HT-29 (cell line): ENCODE measurements at regions not wholly inside any gene's neighbourhood (a gene's known extent, or its start where the extent isn't known, plus 50 kb on each side); places are given as distances from the start of the nearest gene placed in this dataset.
A peak's percentile ranks its signal among the peaks of the same experiment; 100 is the strongest.

Experiments used
- DNase-seq: peaks from one replicate; pipeline ENCODE4 v3.0.0-alpha.2; 2015; ENCODE audit warnings: low spot score

DNA sequence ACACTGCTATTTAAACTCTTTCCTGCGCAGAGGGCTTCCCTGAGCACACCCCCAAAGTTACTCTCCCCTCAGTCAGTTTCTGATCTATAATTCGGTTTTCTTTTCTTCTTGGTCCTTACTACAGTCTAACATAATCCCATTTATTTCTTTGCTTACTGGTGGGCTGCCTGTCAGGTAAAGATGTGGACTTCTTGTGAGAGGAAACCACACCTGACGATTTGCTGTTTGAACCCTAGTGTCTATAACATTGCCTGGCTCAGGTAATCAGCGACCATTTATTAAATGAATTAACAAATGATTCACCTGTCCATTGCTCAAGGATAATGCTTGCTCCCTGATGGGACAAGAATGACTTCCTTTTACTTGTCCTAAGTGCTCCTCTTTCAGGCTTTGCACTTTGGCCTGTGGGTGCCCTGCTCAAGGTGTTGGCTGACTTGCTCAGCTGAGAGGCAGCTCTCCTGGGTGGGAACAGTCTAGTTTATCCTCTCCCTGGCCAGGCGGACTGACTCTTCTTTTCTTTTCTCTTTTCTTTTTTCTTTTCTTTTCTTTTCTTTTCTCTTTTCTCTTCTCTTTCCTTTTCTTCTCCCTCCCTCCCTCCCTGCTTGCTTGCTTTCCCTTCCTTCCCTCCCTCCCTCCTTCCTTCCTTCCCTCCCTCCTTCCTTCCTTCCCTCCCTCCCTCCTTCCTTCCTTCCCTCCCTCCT is 233.1 kb downstream of the BCAS1 start:
- DNase-seq = peak; percentile 76

DNA sequence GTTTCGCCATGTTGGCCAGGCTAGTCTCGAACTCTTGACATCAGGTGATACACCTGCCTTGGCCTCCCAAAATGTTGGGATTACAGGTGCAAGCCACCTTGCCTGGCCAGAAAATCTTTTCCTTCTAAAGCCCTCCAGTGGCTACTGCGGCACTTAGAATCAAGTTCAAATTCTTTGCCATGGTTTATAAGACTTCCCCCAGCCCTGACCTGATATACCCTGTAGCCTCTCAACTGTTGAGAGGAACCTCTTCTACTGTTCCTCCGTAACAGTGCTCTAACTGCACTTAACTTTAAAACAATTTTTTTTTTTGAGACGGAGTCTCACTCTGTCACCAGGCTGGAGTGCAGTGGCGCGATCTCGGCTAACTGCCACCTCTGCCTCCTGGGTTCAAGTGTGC is 235.6 kb downstream of the BCAS1 start:
- no peak for DNase-seq

DNA sequence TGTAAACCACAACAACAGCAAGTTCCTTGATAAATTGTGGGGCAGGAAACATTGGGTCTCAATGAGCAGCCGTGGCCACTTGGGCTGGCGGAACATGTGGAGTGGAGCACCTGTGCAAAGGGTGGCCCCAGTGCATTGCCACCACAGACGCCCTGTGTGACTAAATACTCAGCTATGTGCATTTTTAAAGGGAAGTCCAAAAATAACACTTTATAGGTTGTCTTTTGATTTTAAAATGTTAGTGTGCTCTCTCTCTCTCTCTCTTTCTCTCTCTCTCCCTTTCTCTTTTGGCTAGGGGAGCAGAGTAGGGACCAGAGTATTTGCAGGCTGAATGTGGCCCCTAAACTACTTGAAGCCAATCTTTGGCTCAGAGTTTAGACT is 236.3 kb downstream of the BCAS1 start:
- DNase-seq = no peak

DNA sequence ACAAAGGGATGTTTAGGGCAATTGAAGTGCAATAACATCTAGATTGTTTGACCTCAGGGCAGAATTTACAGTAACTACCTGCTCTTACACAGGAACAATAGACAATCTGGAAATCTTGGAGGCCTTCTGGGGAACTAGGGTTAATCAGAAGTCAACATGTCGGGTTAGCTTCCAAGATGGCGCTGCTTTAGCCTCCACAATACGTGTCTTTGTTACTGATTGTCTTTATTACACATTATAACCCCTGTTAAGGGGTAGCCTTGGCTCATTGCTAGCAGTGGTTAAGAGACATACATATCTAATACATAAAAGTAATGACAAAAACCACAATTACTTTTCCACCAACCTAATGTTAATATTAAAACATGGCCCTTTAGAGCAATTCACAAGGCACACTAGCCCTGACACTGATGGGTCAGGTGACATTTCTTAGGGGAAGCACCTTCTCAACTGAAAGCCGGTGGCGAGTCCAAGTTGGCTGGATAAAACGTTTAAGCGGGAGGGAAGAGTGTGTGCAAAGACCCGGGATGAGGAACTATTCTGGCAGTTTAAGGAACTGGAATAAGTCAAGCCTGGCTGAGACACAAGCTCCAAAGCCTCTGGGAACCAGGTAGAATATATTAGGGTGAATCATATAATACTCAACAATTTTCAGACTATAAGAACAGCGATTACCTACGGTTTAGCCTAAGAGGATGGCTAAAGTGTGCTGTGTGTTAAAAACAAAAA is 236.9 kb downstream of the BCAS1 start:
- DNase-seq = no peak

DNA sequence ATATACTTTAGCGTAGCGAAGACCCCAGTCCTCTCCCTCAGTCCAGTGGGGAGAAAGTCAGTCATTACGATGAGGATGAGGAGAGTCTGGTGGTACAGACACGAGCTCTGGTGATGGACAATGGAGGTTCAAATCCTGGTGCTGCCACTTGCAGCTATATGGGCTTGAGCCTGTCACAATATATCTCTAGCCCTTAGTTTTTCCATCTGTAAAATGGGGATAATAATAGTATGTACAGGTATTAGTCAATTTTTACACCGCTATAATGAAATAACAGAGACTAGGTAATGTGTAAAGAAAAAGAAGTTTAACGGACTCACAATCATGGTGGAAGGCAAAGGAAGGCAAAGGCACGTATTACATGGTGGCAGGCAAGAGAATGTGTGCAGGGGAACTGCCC is 237.9 kb downstream of the BCAS1 start:
- no peak for DNase-seq

DNA sequence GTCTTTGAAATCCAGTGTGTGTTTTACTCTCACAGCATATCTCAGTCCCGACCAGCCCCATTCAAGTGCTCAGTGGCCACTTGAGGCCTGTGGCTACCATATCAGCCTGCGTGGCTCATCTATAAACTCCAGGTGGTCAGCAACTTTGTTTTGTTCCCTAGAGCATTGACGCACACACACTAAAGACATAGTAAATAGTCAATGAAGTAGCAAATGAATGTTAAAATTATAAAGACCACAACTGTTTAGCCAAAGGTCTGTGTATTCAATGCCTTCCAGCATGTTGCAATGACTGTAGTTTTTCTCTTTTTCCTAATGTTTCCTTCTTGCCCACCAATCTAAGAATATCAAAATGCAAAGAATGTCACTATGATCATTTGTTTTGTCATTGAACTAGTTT is 238.2 kb upstream of the ZNF217 start:
- no peak for DNase-seq

DNA sequence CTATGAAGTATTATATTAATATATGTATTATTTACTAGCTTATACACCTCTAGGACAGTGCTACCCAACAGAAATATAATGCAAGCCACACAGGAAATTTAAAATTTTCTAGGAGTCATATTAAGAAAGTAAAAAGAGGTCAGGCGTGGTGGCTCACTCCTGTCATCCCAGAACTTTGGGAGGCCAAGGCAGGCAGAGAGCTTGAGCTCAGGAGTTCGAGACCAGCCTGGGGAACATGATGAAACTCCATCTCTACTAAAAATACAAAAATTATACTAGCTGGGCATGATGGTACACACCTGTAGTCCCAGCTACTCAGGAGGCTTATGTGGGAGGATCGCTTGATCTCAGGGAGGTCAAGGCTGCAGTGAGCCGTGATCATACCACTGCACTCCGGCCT is 237.6 kb upstream of the ZNF217 start:
- DNase-seq = no peak

DNA sequence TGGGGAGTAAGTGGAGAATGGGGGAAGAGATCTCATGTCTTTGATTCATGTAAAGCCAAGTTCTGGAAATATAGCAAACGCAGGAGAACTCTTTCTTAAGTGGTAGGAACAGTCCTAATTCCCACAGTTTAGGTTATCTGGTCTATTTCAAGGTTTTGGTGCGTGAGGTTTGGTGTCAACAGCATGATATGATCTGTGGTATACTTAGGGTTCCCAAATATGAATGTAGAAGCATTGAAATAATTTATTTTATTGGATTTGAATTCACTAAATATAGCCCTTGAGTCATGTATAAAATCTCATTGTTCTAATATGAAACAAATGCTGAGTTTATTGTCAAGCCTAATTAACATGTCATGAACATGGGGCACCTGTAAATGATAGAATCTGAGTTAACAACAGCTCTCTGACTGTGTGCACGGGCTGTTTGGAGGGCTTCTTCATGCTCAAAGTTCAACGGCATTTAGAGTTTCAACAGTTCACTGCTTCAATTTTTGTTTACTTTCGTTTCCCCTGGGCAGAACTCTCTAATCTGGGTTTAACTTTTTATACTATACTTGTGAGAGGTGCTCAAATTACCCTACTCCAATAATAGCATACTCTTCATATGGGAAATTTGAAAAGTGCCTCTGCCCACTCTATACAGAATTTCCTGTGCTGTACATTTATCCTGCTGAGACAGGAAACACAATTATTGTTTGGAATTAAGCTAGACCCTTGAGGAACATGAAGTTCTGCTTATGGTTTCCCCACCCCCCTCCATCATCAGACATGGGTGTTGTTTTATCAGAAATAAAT is 236.3 kb upstream of the ZNF217 start:
- DNase-seq = no peak

DNA sequence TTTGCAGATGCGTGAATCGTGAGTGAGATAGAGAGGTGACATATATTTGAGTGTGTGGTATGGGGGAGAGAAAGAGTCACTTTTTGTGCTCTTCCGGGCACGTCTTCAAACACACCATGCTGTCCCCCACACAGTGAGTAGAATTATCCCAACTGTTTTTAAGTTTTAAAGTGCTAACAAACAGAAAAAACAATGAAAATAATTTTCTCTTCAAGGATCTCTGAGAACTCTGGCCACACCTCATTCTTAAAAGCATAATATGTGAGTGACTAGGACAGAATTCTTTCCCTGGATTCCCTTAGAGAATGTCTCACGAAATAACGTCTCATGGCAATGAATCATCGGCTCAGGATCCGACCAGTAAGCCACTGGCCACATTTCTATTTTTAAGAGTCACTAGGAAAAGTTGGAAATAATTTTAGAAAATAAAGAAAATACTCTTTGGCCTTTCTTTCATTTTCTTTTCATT is 235.7 kb upstream of the ZNF217 start:
- peak; percentile 73 for DNase-seq

DNA sequence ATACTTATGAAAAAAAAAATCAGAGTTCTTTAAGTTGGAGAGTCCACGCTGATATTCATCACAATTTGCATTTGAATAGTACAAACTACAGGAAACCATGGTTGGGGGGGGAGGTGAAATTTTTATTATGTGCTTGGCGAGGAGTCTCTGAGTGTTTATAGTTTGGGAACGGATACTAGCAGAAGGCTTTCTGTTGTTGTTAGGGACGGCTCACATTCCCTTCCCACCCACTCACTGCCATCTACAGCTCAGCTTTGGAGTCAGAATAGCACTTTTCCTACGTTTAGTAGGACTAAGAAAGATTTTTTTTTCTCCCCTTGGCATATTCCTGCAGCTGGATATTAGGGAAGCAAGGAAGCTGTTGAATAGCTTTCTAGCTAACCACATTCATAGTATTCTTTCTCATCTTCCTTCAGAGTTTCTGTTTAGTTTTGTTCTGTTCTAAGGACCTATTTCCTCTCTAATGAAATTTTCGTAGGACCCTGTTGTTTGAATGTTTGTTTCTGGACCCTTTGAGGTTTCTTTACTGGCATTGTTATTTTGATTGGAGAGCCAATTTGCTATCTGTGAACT is 235.1 kb upstream of the ZNF217 start:
- peak; percentile 38 for DNase-seq

DNA sequence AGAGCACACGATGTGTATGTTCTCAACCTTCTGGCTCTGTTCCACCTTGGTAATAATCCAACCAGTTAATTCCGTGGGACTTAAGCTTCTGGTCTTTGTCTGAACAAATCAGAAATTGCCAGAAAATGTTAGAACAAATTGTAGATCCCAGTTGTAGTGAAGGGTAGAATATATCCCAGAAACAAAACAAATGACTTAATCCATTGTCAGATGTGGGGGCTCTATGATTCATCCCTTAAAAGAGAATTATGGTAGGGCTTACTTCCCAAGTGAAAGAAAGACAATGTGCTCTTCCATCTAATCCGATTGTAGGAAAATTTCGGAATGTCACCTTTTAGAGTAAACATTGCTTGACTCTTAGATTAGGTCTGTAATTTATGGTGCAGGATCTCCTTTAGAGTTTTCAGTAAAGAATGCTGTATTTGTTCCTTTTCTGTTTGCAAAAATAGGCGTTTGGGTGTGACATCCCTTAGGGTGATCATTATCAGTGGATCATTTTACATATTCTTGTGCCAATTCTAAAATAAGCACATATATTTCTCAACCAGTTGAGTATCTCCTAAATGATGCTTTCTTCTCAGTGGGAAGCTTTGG is 234.5 kb upstream of the ZNF217 start:
- DNase-seq = no peak

DNA sequence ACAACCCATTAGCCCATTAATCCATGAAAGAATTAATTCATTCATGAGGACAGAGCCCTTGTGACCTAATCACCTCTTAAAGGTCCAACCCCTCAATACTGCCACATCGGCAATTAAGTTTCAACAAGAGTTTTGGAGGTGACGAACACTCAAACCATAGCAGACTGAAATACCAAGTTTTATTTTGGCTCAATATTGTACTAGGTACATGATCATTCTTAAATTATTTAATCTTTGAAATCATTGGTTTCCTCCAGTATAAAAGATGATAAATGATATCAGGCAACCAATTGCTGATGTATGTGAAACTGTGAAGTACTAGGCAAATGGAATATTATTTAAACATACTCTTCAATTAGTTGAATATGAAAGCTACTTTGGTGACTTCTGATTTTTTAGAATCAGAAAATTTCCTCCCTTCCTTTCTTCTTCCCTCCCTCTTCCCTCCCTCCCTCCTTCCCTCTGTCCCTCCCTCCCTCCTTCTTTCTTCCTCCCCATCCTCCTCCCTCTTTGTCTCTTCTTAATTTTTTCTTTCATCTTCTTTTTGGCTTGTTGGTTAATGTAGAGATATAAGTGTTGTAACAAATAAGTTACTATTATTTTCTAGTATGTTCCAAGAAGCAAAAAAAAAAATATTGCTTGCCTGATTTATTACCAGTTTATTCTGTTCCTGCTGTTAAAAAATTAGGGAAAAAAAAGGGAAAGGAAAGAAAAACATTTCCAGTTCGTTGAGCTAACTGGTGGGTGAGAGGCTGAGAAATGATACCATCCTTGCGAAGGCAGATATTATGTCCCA is 233.9 kb upstream of the ZNF217 start:
- DNase-seq = no peak

DNA sequence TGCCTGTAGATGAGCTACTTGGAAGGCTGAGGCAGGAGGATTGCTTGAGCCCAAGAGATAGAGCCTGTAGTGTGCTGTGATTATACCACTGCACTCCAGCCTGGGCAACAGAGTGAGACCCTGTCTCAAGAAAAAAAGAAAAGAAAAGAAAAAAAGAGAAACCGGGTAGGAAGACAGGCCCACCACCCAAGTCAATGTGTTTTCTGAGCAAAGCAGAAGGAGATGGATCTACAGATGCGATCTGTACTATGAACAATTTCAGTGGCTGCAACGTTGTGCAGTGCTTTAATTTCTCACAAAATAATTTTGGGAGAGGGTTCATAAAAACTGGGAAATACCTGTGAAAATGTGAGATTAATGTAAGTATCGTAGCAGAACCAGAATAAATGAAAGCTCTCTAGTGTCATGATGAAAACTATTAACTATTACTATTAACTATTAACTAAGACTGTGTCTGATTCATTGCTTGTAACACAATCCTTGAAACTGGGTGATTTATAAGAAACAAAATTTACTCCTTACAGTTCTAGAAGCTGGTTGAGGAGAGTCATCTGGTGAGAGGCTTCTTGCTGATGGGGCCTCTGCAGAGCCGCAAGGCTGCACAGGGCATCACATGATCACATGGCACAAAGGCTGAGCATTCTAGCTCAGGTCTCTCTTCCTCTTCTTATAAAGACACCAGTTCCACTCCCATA is 233.1 kb upstream of the ZNF217 start:
- DNase-seq = no peak

DNA sequence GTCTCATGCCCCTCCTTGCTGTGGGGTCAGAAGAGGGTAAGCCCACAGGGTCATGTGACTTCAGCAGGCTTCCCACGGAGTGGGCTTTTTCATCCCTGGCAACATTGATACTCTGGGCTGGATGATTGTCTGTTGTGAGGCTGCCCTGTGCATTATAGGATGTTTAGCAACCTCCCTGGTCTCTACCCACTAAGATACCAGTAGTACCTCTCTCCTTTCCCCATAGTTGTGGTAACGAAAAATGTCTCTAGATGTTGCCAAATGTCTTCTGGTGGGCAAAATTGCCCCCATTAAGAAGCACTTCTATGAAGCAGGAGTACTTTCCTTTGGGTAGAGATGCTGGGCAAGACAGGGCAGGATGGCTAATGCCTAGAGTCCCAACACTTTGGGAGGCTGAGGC is 232.5 kb upstream of the ZNF217 start:
- no peak for DNase-seq

DNA sequence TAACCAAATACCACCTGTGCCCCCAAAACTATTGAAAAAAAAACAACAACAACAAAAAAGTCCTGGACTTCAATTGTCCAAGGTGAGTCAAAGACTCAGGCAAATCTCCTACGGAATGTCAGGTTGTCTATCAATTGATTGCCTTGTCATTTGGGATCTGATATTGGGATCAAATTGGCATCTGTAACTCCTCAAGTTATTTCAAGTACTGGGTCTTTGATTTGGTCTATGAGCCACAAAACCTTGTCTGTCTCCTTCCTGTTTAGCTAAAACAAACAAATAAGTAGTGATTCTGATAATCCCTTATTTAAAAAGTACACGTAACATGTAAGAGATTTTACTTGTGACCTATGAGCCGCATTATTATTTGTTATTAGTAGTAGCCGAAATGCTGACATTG is 231.6 kb upstream of the ZNF217 start:
- DNase-seq = no peak

DNA sequence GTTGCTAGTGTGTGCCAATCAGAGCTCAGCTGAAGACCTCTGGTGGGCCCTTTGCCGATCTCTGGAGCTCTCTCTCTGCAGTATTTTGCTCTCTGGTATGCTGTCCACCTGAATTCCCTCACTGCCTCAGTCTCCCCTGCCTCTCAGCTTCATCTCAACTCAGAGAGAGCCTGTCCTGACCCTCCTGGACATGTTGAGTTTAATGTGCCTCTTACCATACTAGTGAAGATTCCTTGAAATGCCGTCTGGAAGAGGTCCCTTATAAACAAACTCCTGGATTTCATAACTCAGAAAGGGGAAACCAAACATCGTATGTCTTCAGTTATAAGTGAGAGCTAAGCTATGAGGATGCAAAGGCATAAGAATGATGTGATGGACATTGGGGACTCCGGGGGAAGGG is 231.1 kb upstream of the ZNF217 start:
- no peak for DNase-seq

DNA sequence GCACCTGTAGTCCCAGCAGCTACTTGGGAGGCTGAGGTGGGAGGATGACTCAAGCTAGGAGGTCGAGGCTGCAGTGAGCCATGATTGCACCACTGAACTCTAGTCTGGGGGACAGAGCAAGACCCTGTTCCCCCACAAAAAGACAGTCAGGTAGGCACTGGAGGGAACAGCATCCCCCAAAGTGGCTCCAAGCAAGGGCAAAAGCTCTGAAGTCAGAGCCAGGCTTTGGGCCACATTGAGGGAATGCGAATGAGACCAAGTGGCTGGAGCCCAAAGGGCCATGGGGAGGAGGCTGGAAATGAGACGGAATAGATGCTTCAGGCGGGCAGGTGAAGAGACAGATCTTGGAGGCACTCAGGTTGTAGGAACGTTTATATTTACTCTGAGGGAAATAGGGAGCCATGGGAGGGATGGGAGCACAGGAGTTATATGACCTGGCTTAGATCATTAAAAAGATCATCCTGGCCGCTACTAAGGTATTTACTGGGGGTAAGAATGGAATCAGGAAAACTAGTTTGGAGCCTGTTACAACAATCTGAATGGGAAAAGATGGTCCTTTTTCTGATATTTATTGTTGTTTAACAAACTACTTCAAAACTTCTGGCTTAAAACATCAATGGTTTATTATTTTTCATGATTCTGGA is 229.6 kb upstream of the ZNF217 start:
- no peak for DNase-seq

DNA sequence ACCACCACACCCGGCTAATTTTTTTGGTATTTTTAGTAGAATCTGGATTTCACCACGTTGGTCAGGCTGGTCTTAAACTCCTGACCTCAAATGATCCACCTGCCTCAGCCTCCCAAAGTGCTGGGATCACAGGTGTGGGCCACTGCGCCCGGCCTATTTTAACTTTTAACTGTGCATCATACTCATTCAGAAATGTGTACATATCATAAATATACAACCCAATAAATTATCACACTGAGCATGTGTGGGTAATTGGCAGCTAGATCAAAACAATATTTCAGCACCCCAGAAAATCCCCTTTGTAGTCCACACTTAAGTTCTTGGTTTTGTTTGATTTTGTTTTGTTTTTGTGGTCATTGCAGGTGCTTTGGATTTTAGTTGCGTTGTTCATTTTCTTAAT is 228.9 kb upstream of the ZNF217 start:
- DNase-seq = no peak

DNA sequence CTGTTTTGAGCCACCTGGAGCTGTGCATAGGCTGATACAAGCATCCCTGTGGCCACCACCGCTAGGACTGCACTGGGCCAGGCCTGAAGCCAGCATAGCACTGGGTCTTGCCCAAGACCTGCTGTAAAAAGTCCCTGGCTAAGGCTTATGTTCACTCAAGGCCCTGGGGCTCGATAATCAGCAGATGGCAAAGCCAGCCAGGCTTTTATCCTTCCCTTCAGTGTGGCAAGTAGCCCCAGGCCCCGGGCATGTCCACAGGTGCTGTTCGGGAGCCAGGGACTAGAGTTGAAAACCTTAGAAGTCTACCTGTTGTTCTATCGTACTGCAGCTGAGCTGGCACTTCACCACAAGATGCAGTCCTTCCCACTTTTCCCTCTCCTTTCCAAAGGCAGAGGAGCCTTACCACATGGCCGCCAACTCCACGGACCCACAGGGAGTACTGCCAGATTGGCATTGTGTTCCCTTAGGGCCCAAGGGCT is 226.4 kb upstream of the ZNF217 start:
- DNase-seq = no peak
